ENCODE measurements at regions not wholly inside any gene's neighbourhood (a gene's known extent, or its start where the extent isn't known, plus 50 kb on each side); places are given as distances from the start of the nearest gene placed in this dataset.
A peak's percentile ranks its signal among the peaks of the same experiment; 100 is the strongest.

- TF ChIP-seq JUND (IDR thresholded peaks at IDR 0.05; ENCODE audit: low read length) (no peak), RAD21 (IDR thresholded peaks at IDR 0.05 in 1 of 2, conservative IDR thresholded peaks at IDR 0.05 in 1 of 2; ENCODE audit: low read depth in 2 of 2, low read length in 2 of 2) (peak; percentile 68 to 75), RFX5 (IDR thresholded peaks at IDR 0.05; ENCODE audit: borderline replicate concordance, low read depth, low read length) (no peak)
Observed at GRCh38 chr6:84568971-84569370, 195.4 kb downstream of the TBX18 start.

All from H1 (cell line).